Endothelial cell of umbilical vein (primary cell): ENCODE measurements at regions not wholly inside any gene's neighbourhood (a gene's known extent, or its start where the extent isn't known, plus 50 kb on each side); places are given as distances from the start of the nearest gene placed in this dataset.

Source experiments
- BruUV-seq: library from RNA; stranded (reverse); fragments of 400-500 nt; replicated peaks from 2 replicates; lab custom pipeline; 2021; lab: Mats Ljungman, UMichigan
- CTCF ChIA-PET: fragments of 300-600, 350-600 bp; sonication (Branson Sonifier 250); formaldehyde crosslinking; loops from one replicate; lab custom pipeline; 2021; ENCODE audit warnings: antibody characterized with exemption, inconsistent platforms; lab: Charles Lee
- POLR2A ChIA-PET: fragments of 300-600, 350-600 bp; sonication (Branson Sonifier 250); formaldehyde crosslinking; loops from one replicate; lab custom pipeline; 2021; ENCODE audit warnings: antibody characterized with exemption, inconsistent platforms; lab: Charles Lee
- DNase-seq: peaks from one replicate; pipeline ENCODE4 v3.0.0-alpha.2; 2011; ENCODE audit warnings: low read depth, low spot score
- FAIRE-seq: peaks from 2 replicates; lab custom pipeline; 2011; peaks lifted over from hg19 to GRCh38; lab: Jason Lieb, UNC
- H2AFZ ChIP-seq: 2 replicates; pipeline ENCODE4 v1.6.0; 2012; ENCODE audit warnings: low read depth, low read length, control low read depth, inconsistent platforms
- H3K27ac ChIP-seq: 2 replicates; pipeline ENCODE4 v1.5.1; 2011; ENCODE audit warnings: low read depth, mild to moderate bottlenecking, control low read depth, low read length, moderate library complexity; ENCODE audit not compliant: insufficient read depth
- H3K27me3 ChIP-seq, 2 experiments: 2 replicates each; pipeline versions ENCODE4 v1.6.0 to v1.6.1; 2011; ENCODE audit warnings: low read length in 2 of 2, mixed read lengths in 1 of 2; ENCODE audit not compliant: control insufficient read depth in 2 of 2, insufficient read depth in 2 of 2
- H3K36me3 ChIP-seq, 2 experiments: 2 replicates in 1 of 2; 3 replicates in 1 of 2; pipeline ENCODE4 v1.5.1; 2011; ENCODE audit warnings: low read length in 2 of 2, mild to moderate bottlenecking in 1 of 2, moderate library complexity in 1 of 2; ENCODE audit not compliant: control insufficient read depth in 2 of 2, insufficient read depth in 2 of 2; ENCODE audit errors: extremely low read depth in 1 of 2
- H3K4me1 ChIP-seq: 3 replicates; pipeline ENCODE4 v1.5.1; 2011; ENCODE audit warnings: mild to moderate bottlenecking, low read length; ENCODE audit not compliant: control insufficient read depth, insufficient read depth; ENCODE audit errors: extremely low read depth
- H3K4me2 ChIP-seq: 2 replicates; pipeline ENCODE4 v1.6.1; 2011; ENCODE audit warnings: low read length, control low read depth, mixed read lengths; ENCODE audit not compliant: insufficient read depth
- H3K4me3 ChIP-seq, 3 experiments: fragments of 200-600 bp in 1 of 3; sonication (generic), shearing (Covaris generic) in 1 of 3; replicated peaks in 1 of 3; 2 replicates each; pipeline ENCODE4 v1.5.1; 2011 to 2016; ENCODE audit warnings: control low read depth in 3 of 3, low read length in 3 of 3, mild to moderate bottlenecking in 2 of 3, inconsistent platforms in 1 of 3, low read depth in 1 of 3, moderate library complexity in 1 of 3; ENCODE audit not compliant: insufficient read depth in 1 of 3
- H3K79me2 ChIP-seq: 2 replicates; pipeline ENCODE4 v1.6.0; 2012; ENCODE audit warnings: low read length, inconsistent platforms; ENCODE audit not compliant: control insufficient read depth, insufficient read depth
- H3K9ac ChIP-seq: replicated peaks from 2 replicates; pipeline ENCODE3; 2011; ENCODE audit warnings: low read length, control low read depth; ENCODE audit not compliant: insufficient read depth; ENCODE audit errors: extremely low read depth
- H3K9me1 ChIP-seq: replicated peaks from 3 replicates; pipeline ENCODE4 v1.6.0; 2011; ENCODE audit warnings: mild to moderate bottlenecking, low read length; ENCODE audit not compliant: control insufficient read depth, insufficient read depth; ENCODE audit errors: extremely low read depth
- H3K9me3 ChIP-seq: replicated peaks from 2 replicates; pipeline ENCODE4 v1.5.1; 2012; ENCODE audit warnings: low read length, inconsistent platforms; ENCODE audit not compliant: control insufficient read depth, insufficient read depth
- H4K20me1 ChIP-seq: replicated peaks from 2 replicates; pipeline ENCODE3; 2011; ENCODE audit warnings: mild to moderate bottlenecking, low read length; ENCODE audit not compliant: control insufficient read depth, insufficient read depth; ENCODE audit errors: extremely low read depth
- CTCF ChIP-seq, 2 donors: IDR thresholded peaks; 1 replicate in 1 of 2; 2 replicates in 1 of 2; pipeline ENCODE4 v1.5.1; 2011; ENCODE audit warnings: low read length in 2 of 2, mild to moderate bottlenecking in 2 of 2, moderate library complexity in 2 of 2, control low read depth in 1 of 2, inconsistent platforms in 1 of 2, low read depth in 1 of 2; ENCODE audit not compliant: insufficient read depth in 1 of 2; ENCODE audit errors: extremely low read depth in 1 of 2
- EZH2 ChIP-seq: IDR thresholded peaks from 2 replicates; pipeline ENCODE4 v1.6.1; 2012; ENCODE audit warnings: borderline replicate concordance, low read depth, mild to moderate bottlenecking, moderate library complexity, low read length, inconsistent platforms; ENCODE audit not compliant: severe bottlenecking
- FOS ChIP-seq: IDR thresholded peaks from 2 replicates; pipeline ENCODE4 v1.6.1; 2011; ENCODE audit warnings: mild to moderate bottlenecking, low read length, moderate library complexity, borderline replicate concordance; ENCODE audit not compliant: insufficient read depth
- GATA2 ChIP-seq: IDR thresholded peaks from 2 replicates; pipeline ENCODE4 v1.7.0; 2011; ENCODE audit warnings: low read depth, mild to moderate bottlenecking, moderate library complexity, mixed read lengths, low read length; ENCODE audit not compliant: insufficient read length, insufficient read depth
- JUN ChIP-seq: IDR thresholded peaks from 2 replicates; pipeline ENCODE4 v1.6.1; 2011; ENCODE audit warnings: borderline replicate concordance, low read depth; ENCODE audit not compliant: insufficient read length, insufficient read depth
- MYC ChIP-seq: IDR thresholded peaks from one replicate; pipeline ENCODE4 v1.6.1; 2011; ENCODE audit warnings: mild to moderate bottlenecking, low read depth, low read length
- POLR2A ChIP-seq: IDR thresholded peaks from 2 replicates; pipeline ENCODE4 v1.6.1; 2012; ENCODE audit warnings: low read depth, mild to moderate bottlenecking, control low read depth, low read length
- POLR2AphosphoS5 ChIP-seq: IDR thresholded peaks from 2 replicates; pipeline ENCODE4 v1.6.1; 2012; ENCODE audit warnings: low read depth, mild to moderate bottlenecking, control low read depth, low read length, moderate library complexity; ENCODE audit not compliant: insufficient read depth
- dilution Hi-C: fragments of 300-500 bp; cut with MboI; formaldehyde crosslinking; loops from one replicate; pipeline ENCODE4 v1.15.0; 2019; ENCODE audit warnings: low sequenced_read_pairs; ENCODE audit not compliant: extremely low pct_ligation_motif_present
- intact Hi-C: fragments of 100-400 bp; cut with micrococcal nuclease; formaldehyde crosslinking; loops from one replicate; pipeline ENCODE4 v1.10.0; 2022
- TF ChIP-seq, protein P1 (sequence below): IDR thresholded peaks from 2 replicates; pipeline ENCODE4 v1.6.1; 2011; ENCODE audit not compliant: insufficient read depth, insufficient read length

DNA sequence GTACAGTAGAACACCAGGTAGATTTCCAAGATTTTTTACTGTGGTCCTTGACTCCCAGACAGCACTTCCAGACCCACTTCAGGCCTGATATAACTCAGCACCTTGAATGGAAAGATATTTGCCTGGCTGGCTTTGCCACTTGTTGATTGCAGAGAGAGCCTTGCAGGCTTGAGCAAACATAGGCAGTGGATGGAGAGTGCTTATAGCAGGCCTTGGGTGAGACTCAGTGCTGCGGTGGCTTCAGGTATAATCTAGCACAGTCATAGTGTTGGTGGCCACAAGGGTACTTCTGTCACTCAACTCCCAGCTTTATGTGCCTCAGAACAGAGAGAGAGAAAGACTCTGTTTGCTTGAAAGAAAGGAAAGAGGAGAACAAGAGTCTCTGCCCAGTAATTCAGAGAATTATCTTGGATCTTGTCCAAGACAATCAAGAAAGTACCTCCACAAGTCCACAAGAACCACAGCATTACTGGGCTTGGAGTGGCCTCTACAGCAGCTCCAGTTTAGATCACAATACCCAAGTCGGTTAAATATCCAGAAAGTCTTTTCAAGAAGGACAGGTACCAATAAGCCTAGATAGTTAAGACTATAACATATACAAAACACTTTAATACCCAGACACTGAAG, 70.5 kb upstream of the FKBP1C start:
- TF ChIP-seq EZH2 (no peak), POLR2AphosphoS5 (no peak)
- no peak for FAIRE-seq
- dilution Hi-C loops: no loop called here
- H3K9me3 ChIP-seq: peaks cover 4% of the 10 kb centered on the region
- no peak overlapping the region for H3K4me3 ChIP-seq
- no peak overlapping the region for H3K27ac ChIP-seq
- H3K27me3 ChIP-seq: no peaks in the 10 kb centered on the region
- no peaks in the 10 kb centered on the region for H3K36me3 ChIP-seq
- no peaks in the 10 kb centered on the region for H3K79me2 ChIP-seq
- intact Hi-C loops: no loop called here
- H2AFZ ChIP-seq: no peak overlapping the region
- H3K4me2 ChIP-seq: no peak overlapping the region
- no peaks in the 10 kb centered on the region for H3K9me1 ChIP-seq
- DNase-seq: no peak
- H4K20me1 ChIP-seq: no peaks in the 10 kb centered on the region
- no peaks in the 10 kb centered on the region for H3K4me1 ChIP-seq
- CTCF ChIA-PET: no interaction called here
- POLR2A ChIA-PET: no interaction called here
- H3K9ac ChIP-seq: no peak overlapping the region
- no TSS peak for BruUV-seq

- H3K9me1 ChIP-seq: no peaks in the 10 kb centered on the region
- no peak overlapping the region for H2AFZ ChIP-seq
- dilution Hi-C loops (no loop called here), intact Hi-C loops (no loop called here)
- no peak for TF ChIP-seq POLR2A
- no peak for TF ChIP-seq MYC
- TF ChIP-seq, protein P1, sequence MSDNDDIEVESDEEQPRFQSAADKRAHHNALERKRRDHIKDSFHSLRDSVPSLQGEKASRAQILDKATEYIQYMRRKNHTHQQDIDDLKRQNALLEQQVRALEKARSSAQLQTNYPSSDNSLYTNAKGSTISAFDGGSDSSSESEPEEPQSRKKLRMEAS: no peak
- TF ChIP-seq JUN: no peak
- TF ChIP-seq CTCF (IDR thresholded peaks at IDR 0.05; ENCODE audit: extremely low read depth in 1 of 2, insufficient read depth in 1 of 2, low read depth in 1 of 2, low read length in 2 of 2): no peak
- no peak for TF ChIP-seq POLR2AphosphoS5
- TF ChIP-seq FOS: no peak
- TF ChIP-seq GATA2: no peak
- no peak for TF ChIP-seq EZH2
- no peaks in the 10 kb centered on the region for H3K27me3 ChIP-seq
- H3K27ac ChIP-seq: no peak overlapping the region
- no peak overlapping the region for H3K4me2 ChIP-seq
- H3K36me3 ChIP-seq: no peaks in the 10 kb centered on the region
- BruUV-seq: no TSS peak
- H3K4me1 ChIP-seq: no peaks in the 10 kb centered on the region
- no peaks in the 10 kb centered on the region for H4K20me1 ChIP-seq
- no peak overlapping the region for H3K4me3 ChIP-seq
- no peak overlapping the region for H3K9ac ChIP-seq
- ChIA-PET POLR2A (no interaction called here), CTCF (no interaction called here)
- H3K9me3 ChIP-seq: no peaks in the 10 kb centered on the region
- no peaks in the 10 kb centered on the region for H3K79me2 ChIP-seq
- FAIRE-seq (no peak), DNase-seq (no peak)
These were observed 61.5 kb upstream of the FKBP1C start for GRCh38 chr6:63149730-63150129.
